Esophagus (tissue), 2 donors: ENCODE measurements at regions not wholly inside any gene's neighbourhood (a gene's known extent, or its start where the extent isn't known, plus 50 kb on each side); places are given as distances from the start of the nearest gene placed in this dataset.
"Not testable (repeated sequence)": the region's sequence is repeated elsewhere in the genome, so short reads cannot be mapped to it uniquely, and the experiment has no call there.

Experiments used
- H3K27ac ChIP-seq, 2 donors: one replicate each; pipeline ENCODE4 v1.5.1; 2013; ENCODE audit warnings: low read depth in 2 of 2, mild to moderate bottlenecking in 2 of 2, inconsistent platforms in 1 of 2, low read length in 1 of 2, moderate library complexity in 1 of 2
- H3K27me3 ChIP-seq, 2 donors: one replicate each; pipeline ENCODE4 v1.6.1; 2013; ENCODE audit warnings: low read length in 2 of 2, control low read depth in 1 of 2, mild to moderate bottlenecking in 1 of 2; ENCODE audit not compliant: insufficient read depth in 2 of 2, control insufficient read depth in 1 of 2
- H3K36me3 ChIP-seq, 2 donors: one replicate each; pipeline ENCODE4 v1.6.1; 2013; ENCODE audit warnings: low read length in 1 of 2; ENCODE audit not compliant: control insufficient read depth in 2 of 2, insufficient read depth in 2 of 2
- H3K4me1 ChIP-seq, 2 donors: one replicate each; pipeline ENCODE4 v1.6.1; 2013; ENCODE audit warnings: low read length in 1 of 2; ENCODE audit not compliant: control insufficient read depth in 2 of 2, insufficient read depth in 2 of 2
- H3K4me3 ChIP-seq, 2 donors: one replicate each; pipeline ENCODE4 v1.5.1; 2013; ENCODE audit warnings: low read length in 2 of 2, mild to moderate bottlenecking in 2 of 2, low read depth in 1 of 2, moderate library complexity in 1 of 2
- H3K9me3 ChIP-seq, 2 donors: one replicate each; pipeline ENCODE4 v1.6.1; 2013; ENCODE audit warnings: mild to moderate bottlenecking in 2 of 2, low read depth in 1 of 2, low read length in 1 of 2, moderate library complexity in 1 of 2; ENCODE audit not compliant: control insufficient read depth in 2 of 2, insufficient read depth in 1 of 2
- whole genome bisulfite sequencing, 2 donors: extraction: QIAGEN DNeasy Blood & Tissue Kit; methylation state at CpG; one replicate each; pipeline ENCODE4 v1.1.7; 2013; 5-methylcytosine and 5-hydroxymethylcytosine counted together
- donor health status: healthy with polysubstance abuse.
- donor health status: Bipolar disorder and iron deficiency.

DNA sequence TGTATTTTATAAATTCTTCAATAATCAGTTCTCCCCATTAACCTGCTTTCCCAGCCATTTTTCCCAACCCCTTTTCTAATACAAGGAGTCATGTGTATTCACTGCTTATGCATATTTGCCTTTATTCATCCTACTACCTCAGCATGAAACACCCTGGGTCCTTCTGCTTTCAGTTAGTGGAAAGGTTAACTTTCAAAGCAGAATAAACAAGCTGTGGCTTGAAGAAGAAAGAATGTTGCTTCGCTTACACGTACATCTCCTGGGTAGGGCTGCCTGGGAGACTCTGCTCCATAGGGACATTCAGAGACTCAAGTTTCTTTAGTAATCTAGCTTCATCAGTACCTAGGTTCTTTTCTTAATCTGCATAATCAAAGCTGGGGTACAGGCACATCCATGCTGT, 567.8 kb upstream of the SLC10A2 start:
- H3K27me3 ChIP-seq: no peaks in the 10 kb centered on the region
- WGBS, 2 donors: 36 to 54% methylated on average over 2 of the region's 2 CpGs

GRCh38 chr13:103625194-103625593, 559.0 kb upstream of the SLC10A2 start:
- Histone ChIP-seq H3K27ac (no peak overlapping the region), H3K9me3 (no peaks in the 10 kb centered on the region), H3K4me3 (no peak overlapping the region), H3K4me1 (no peaks in the 10 kb centered on the region), H3K27me3 (no peaks in the 10 kb centered on the region), H3K36me3 (no peaks in the 10 kb centered on the region)
- WGBS, 2 donors: 72 to 82% methylated on average over 5 of the region's 5 CpGs

More for the DNA sequence above, 567.8 kb upstream of the SLC10A2 start:
- Histone ChIP-seq H3K4me1 (no peaks in the 10 kb centered on the region), H3K9me3 (no peaks in the 10 kb centered on the region), H3K36me3 (no peaks in the 10 kb centered on the region), H3K27ac (no peak overlapping the region), H3K4me3 (no peak overlapping the region)

DNA sequence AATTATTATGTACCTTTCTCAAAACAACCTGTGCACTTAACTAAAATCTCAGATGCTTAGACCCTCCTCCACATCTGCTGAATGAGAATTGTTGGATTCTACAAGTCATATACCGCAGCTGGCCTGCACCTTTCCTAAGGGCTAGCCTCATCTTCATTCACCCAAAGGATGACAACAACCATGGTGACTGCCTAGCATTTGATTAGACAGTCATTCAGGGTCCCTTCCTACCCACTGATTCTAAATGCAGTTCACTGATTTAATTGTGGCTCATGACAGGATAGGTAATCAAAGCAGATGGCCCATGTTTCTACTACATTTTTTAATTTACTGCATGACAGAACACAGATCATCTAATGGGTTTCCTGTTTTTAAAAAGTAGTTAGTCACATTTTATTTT, 551.9 kb upstream of the SLC10A2 start:
- no peaks in the 10 kb centered on the region for H3K27me3 ChIP-seq
- H3K36me3 ChIP-seq: no peaks in the 10 kb centered on the region
- H3K4me1 ChIP-seq: no peaks in the 10 kb centered on the region
- H3K4me3 ChIP-seq: no peak overlapping the region
- 93 to 98% methylated on average over 1 of the region's 1 CpG for WGBS, 2 donors
- no peak overlapping the region for H3K27ac ChIP-seq
- H3K9me3 ChIP-seq: no peaks in the 10 kb centered on the region

DNA sequence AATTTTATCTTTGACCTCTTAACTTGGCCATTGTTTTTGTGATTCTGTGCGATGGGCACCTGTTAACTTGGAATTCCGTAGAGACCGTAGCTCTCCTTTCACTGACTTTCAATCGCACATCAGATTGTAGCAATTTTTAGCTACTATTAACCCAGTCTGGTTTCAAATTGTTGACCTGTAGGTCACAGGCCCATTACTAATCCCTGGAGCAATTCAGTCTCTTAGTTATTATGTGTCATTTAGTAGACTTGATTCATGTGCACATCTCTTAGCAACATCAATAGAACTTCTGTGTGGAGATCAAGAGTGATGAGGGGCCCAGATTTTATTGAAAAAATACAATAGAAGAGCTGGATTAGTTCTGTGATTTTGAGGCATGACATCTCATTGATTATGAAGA, 549.6 kb upstream of the SLC10A2 start:
- Histone ChIP-seq H3K9me3 (no peaks in the 10 kb centered on the region), H3K27ac (no peak overlapping the region), H3K27me3 (no peaks in the 10 kb centered on the region), H3K36me3 (no peaks in the 10 kb centered on the region), H3K4me1 (no peaks in the 10 kb centered on the region), H3K4me3 (no peak overlapping the region)
- 88 to 91% methylated on average over 4 of the region's 4 CpGs for WGBS, 2 donors

DNA sequence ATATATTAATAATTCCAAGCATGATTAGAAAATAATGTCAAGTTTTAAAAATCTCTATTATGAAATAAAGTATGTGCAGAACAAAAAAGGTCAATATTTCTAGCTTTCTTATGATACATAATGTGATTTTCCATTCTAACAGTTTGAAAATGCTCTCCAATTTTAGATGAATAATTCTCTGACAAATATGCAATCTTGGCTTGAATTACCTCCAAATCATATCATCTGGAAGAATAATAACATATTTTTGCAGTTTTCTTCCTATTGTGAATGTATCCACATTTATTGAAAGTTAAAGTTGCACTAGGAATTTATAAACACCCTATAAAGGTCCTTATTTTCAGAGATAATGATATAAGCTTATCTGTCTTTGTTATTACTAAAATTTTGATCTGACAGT, 548.5 kb upstream of the SLC10A2 start:
- H3K27me3 ChIP-seq: no peaks in the 10 kb centered on the region
- H3K27ac ChIP-seq: no peak overlapping the region
- no peak overlapping the region for H3K4me3 ChIP-seq
- no peaks in the 10 kb centered on the region for H3K4me1 ChIP-seq
- no peaks in the 10 kb centered on the region for H3K36me3 ChIP-seq
- H3K9me3 ChIP-seq: no peaks in the 10 kb centered on the region

- Histone ChIP-seq H3K27me3 (no peaks in the 10 kb centered on the region), H3K4me3 (no peak overlapping the region), H3K36me3 (no peaks in the 10 kb centered on the region), H3K27ac (no peak overlapping the region), H3K9me3 (peaks cover 0 to 2% of the 10 kb centered on the region in 2 donors), H3K4me1 (no peaks in the 10 kb centered on the region)
- 70 to 79% methylated on average over 1 of the region's 1 CpG for WGBS, 2 donors
Observed at GRCh38 chr13:103607995-103608394, 541.8 kb upstream of the SLC10A2 start.

- Histone ChIP-seq H3K4me3 (no peak overlapping the region), H3K27me3 (no peaks in the 10 kb centered on the region), H3K9me3 (peaks cover 0 to 2% of the 10 kb centered on the region in 2 donors), H3K4me1 (no peaks in the 10 kb centered on the region), H3K27ac (no peak overlapping the region), H3K36me3 (no peaks in the 10 kb centered on the region)
- WGBS, 2 donors: 90 to 91% methylated on average over 16 of the region's 16 CpGs
Observed at GRCh38 chr13:103605546-103606326, 539.5 kb upstream of the SLC10A2 start.

- not testable (repeated sequence) for H3K27me3 ChIP-seq, H3K36me3 ChIP-seq, H3K27ac ChIP-seq, H3K9me3 ChIP-seq, H3K4me1 ChIP-seq, H3K4me3 ChIP-seq
- 91 to 93% methylated on average over 21 to 26 of the region's 26 CpGs for WGBS, 2 donors
Observed at GRCh38 chr13:103599870-103600269, 533.7 kb upstream of the SLC10A2 start.

GRCh38 chr13:103598671-103599070, 532.5 kb upstream of the SLC10A2 start:
- Histone ChIP-seq H3K4me3 (no peak overlapping the region), H3K36me3 (no peaks in the 10 kb centered on the region), H3K27me3 (no peaks in the 10 kb centered on the region), H3K4me1 (no peaks in the 10 kb centered on the region), H3K27ac (no peak overlapping the region), H3K9me3 (no peaks in the 10 kb centered on the region)

- 86 to 89% methylated on average over 4 of the region's 4 CpGs for WGBS, 2 donors
- H3K36me3 ChIP-seq: no peaks in the 10 kb centered on the region
- peaks cover 0 to 5% of the 10 kb centered on the region in 2 donors for H3K9me3 ChIP-seq
- H3K27me3 ChIP-seq: no peaks in the 10 kb centered on the region
- H3K4me3 ChIP-seq: no peak overlapping the region
- no peak overlapping the region for H3K27ac ChIP-seq
- no peaks in the 10 kb centered on the region for H3K4me1 ChIP-seq
Observed at GRCh38 chr13:103573446-103573845, 507.2 kb upstream of the SLC10A2 start.
